ENCODE measurements at regions not wholly inside any gene's neighbourhood (a gene's known extent, or its start where the extent isn't known, plus 50 kb on each side); places are given as distances from the start of the nearest gene placed in this dataset.

GRCh38 chr2:198375083-198375410 is 570.7 kb downstream of the PLCL1 start:
- Mint-ChIP-seq H3K27me3 (peaks cover 18 to 38% of the 10 kb centered on the region in 2 donors), H3K4me1 (ENCODE audit: low read depth in 2 of 2) (peaks cover 6 to 11% of the 10 kb centered on the region in 2 donors), H3K27ac (no peak overlapping the region), H3K9me3 (no peaks in the 10 kb centered on the region), H3K36me3 (ENCODE audit: insufficient read depth) (no peaks in the 10 kb centered on the region), H3K4me3 (no peak overlapping the region)
- DNase-seq (no peak), ATAC-seq (replicated peaks) (no peak)

DNA sequence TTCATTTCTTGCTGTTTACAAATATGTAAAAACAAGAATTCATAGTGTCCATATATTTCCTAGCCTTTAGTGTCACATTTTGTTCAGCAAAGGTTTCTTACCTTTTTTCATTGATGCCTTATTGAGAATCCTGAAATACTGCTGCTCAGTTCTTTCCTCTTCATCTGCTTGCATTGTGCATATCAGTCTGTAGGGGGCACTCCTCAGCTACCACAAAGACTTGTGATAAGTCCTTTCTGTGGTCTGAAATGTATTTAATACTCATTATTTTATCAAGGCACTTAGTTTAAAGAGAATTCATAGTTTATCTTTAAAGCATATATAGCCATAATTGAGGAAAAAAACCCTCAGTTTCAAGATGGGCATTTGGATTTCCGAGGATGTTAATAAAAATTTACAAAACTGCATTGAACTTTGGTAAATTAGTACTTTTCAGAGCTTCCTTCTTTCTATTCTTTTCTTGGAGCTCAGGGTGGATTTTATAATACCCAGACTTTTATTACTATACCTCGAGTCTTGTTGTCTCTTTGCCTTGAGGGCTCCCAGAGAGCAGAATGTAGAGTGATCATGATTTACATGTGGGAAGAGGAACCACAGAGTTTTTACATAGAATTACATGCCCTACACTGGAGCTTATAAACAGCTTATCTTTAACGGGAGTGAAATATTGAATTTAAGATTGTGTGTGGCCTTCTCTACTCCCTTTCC is 570.1 kb downstream of the PLCL1 start:
- Mint-ChIP-seq H3K36me3 (ENCODE audit: insufficient read depth) (no peaks in the 10 kb centered on the region), H3K27me3 (peaks cover 18 to 38% of the 10 kb centered on the region in 2 donors), H3K4me3 (no peak overlapping the region), H3K4me1 (ENCODE audit: low read depth in 2 of 2) (peaks cover 6 to 11% of the 10 kb centered on the region in 2 donors), H3K27ac (no peak overlapping the region), H3K9me3 (no peaks in the 10 kb centered on the region)
- ATAC-seq (replicated peaks) (no peak), DNase-seq (no peak)

GRCh38 chr2:198371921-198372543 is 567.6 kb downstream of the PLCL1 start:
- ATAC-seq (replicated peaks) (peak; percentile 37), DNase-seq (no peak)
- peak overlapping the region; percentile 31 to 65 for H3K4me3 Mint-ChIP-seq
- H3K36me3 Mint-ChIP-seq (ENCODE audit: insufficient read depth) = no peaks in the 10 kb centered on the region
- peaks cover 15 to 33% of the 10 kb centered on the region in 2 donors for H3K27me3 Mint-ChIP-seq
- H3K27ac Mint-ChIP-seq = no peak overlapping the region
- H3K9me3 Mint-ChIP-seq = no peaks in the 10 kb centered on the region
- H3K4me1 Mint-ChIP-seq (ENCODE audit: low read depth in 2 of 2) = peaks cover 6 to 11% of the 10 kb centered on the region in 2 donors

DNA sequence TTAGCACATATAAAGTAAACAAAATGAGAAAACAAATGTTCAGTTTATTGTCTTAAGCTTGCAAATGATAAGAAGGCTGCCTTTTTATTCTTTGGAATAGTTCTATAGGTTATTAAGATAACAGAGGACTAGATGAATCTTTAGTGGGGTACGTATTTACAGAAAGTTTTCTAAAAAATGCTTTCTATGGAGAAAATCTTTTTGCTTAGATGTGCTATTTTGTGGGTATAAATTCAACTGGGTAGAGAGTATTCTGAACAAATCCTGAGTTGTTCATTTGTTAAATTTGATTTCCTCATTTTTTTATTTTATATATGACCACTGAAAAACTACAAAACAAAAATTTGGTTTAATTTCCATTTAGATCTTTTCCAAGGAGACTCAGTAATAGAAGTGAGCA is 566.9 kb downstream of the PLCL1 start:
- Mint-ChIP-seq H3K9me3 (no peaks in the 10 kb centered on the region), H3K4me3 (peak overlapping the region; percentile 31 to 65), H3K4me1 (ENCODE audit: low read depth in 2 of 2) (peaks cover 6 to 11% of the 10 kb centered on the region in 2 donors), H3K36me3 (ENCODE audit: insufficient read depth) (no peaks in the 10 kb centered on the region), H3K27ac (no peak overlapping the region), H3K27me3 (peaks cover 11 to 26% of the 10 kb centered on the region in 2 donors)
- DNase-seq (no peak), ATAC-seq (replicated peaks) (no peak)

DNA sequence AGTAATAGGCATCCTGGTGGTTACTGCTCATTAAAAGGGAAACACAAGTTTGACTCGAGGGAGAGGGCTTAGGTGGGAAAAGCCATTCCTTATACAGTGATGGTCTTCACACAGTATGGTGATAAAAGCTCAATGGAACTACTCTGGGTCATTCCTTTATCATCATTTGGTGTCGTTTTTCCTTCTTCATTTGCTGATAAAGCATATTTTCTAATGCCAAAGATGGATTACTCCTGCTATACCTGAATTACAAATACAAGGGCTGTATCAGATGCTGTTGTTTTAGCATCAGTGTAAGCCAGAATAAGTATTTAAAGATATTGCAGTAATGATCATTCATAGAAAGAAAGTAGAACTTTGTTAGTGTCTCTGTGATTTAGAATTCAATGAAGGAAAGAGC is 563.7 kb downstream of the PLCL1 start:
- peaks cover 10 to 26% of the 10 kb centered on the region in 2 donors for H3K27me3 Mint-ChIP-seq
- peaks cover 6 to 11% of the 10 kb centered on the region in 2 donors for H3K4me1 Mint-ChIP-seq (ENCODE audit: low read depth in 2 of 2)
- no peak overlapping the region for H3K4me3 Mint-ChIP-seq
- H3K27ac Mint-ChIP-seq = no peak overlapping the region
- no peak for DNase-seq
- no peaks in the 10 kb centered on the region for H3K36me3 Mint-ChIP-seq (ENCODE audit: insufficient read depth)
- ATAC-seq (replicated peaks) = no peak
- no peaks in the 10 kb centered on the region for H3K9me3 Mint-ChIP-seq

- Mint-ChIP-seq H3K9me3 (no peaks in the 10 kb centered on the region), H3K27me3 (peaks cover 12 to 42% of the 10 kb centered on the region in 2 donors), H3K4me1 (ENCODE audit: low read depth in 2 of 2) (no peaks in the 10 kb centered on the region), H3K27ac (no peak overlapping the region), H3K36me3 (ENCODE audit: insufficient read depth) (no peaks in the 10 kb centered on the region), H3K4me3 (no peak overlapping the region)
- DNase-seq = no peak
- ATAC-seq (replicated peaks) = no peak
These were observed 558.3 kb downstream of the PLCL1 start for GRCh38 chr2:198362740-198363139.

GRCh38 chr2:198359308-198359707 is 554.9 kb downstream of the PLCL1 start:
- Mint-ChIP-seq H3K4me3 (no peak overlapping the region), H3K4me1 (ENCODE audit: low read depth in 2 of 2) (no peaks in the 10 kb centered on the region), H3K36me3 (ENCODE audit: insufficient read depth) (no peaks in the 10 kb centered on the region), H3K27ac (no peak overlapping the region), H3K27me3 (peaks cover 17 to 32% of the 10 kb centered on the region in 2 donors), H3K9me3 (no peaks in the 10 kb centered on the region)
- DNase-seq (no peak), ATAC-seq (replicated peaks) (no peak)

DNA sequence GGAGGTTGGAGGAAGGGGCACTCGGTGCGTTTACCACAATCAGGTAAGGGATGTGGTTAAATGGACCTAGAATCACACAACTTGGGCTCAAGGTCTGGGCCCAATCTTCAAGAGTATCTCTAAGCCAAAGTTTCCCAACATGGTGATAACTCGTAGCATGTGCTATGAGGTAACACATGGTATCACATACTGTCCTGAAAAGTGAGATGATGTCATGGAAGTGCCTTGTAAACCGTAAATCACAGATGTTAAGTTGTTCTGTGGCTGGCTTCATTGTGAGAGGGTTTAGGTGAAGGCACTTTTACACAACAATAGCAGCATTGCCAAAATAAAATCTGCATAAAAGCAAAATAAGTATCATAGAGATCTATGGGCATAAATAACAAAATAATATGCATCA is 551.8 kb downstream of the PLCL1 start:
- no peaks in the 10 kb centered on the region for H3K9me3 Mint-ChIP-seq
- H3K4me1 Mint-ChIP-seq (ENCODE audit: low read depth in 2 of 2) = no peaks in the 10 kb centered on the region
- H3K27ac Mint-ChIP-seq = no peak overlapping the region
- DNase-seq (no peak), ATAC-seq (replicated peaks) (no peak)
- peaks cover 27 to 34% of the 10 kb centered on the region in 2 donors for H3K27me3 Mint-ChIP-seq
- no peak overlapping the region for H3K4me3 Mint-ChIP-seq
- no peaks in the 10 kb centered on the region for H3K36me3 Mint-ChIP-seq (ENCODE audit: insufficient read depth)

DNA sequence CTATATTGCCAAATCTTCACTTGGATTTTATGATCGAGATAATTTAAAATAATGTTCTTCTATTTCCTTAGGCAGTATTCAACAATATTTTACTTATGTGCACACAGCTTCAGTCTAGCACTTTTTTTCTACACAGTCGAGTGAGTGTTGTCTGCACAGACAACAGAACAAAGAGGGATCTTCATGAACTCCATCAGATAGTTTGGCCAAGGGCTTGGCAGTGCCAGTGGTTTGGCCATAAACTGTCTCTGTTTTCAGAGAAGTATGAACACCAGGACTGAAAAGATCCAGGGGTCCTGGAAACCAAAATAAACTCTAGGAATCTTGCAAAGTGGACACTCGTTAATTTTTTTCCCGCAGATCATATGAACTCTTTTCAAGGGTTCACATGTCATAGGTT is 547.3 kb downstream of the PLCL1 start:
- H3K9me3 Mint-ChIP-seq = no peaks in the 10 kb centered on the region
- no peaks in the 10 kb centered on the region for H3K4me1 Mint-ChIP-seq (ENCODE audit: low read depth in 2 of 2)
- peaks cover 10 to 21% of the 10 kb centered on the region in 2 donors for H3K27me3 Mint-ChIP-seq
- H3K36me3 Mint-ChIP-seq (ENCODE audit: insufficient read depth) = no peaks in the 10 kb centered on the region
- ATAC-seq (replicated peaks) (no peak), DNase-seq (no peak)
- no peak overlapping the region for H3K27ac Mint-ChIP-seq
- no peak overlapping the region for H3K4me3 Mint-ChIP-seq

DNA sequence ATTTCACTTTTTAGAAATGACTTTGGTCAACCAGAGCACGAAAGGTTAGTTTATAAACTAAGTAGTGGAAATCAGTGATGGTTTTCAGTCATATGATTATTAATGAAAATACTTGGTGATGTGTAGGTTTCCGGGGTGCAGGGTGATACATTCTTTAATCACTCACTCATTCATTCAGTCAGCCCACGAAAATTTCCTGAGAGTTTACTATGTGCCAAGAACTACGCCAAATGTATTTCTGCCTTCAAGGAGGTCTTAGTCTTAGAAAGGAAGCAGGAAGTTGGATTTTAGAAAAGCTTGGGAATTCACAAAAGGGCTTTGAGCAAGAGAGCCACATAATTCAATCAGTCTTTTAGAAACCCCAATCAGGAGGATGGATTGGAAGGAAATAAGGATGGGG is 543.6 kb downstream of the PLCL1 start:
- ATAC-seq (replicated peaks) (no peak), DNase-seq (no peak)
- H3K27ac Mint-ChIP-seq = no peak overlapping the region
- no peak overlapping the region for H3K4me3 Mint-ChIP-seq
- no peaks in the 10 kb centered on the region for H3K36me3 Mint-ChIP-seq (ENCODE audit: insufficient read depth)
- no peaks in the 10 kb centered on the region for H3K9me3 Mint-ChIP-seq
- no peaks in the 10 kb centered on the region for H3K4me1 Mint-ChIP-seq (ENCODE audit: low read depth in 2 of 2)
- peaks cover 20 to 32% of the 10 kb centered on the region in 2 donors for H3K27me3 Mint-ChIP-seq

- DNase-seq = no peak
- H3K4me3 Mint-ChIP-seq = no peak overlapping the region
- H3K27ac Mint-ChIP-seq = no peak overlapping the region
- peaks cover 19 to 30% of the 10 kb centered on the region in 2 donors for H3K27me3 Mint-ChIP-seq
- H3K9me3 Mint-ChIP-seq = no peaks in the 10 kb centered on the region
- no peaks in the 10 kb centered on the region for H3K4me1 Mint-ChIP-seq (ENCODE audit: low read depth in 2 of 2)
- no peaks in the 10 kb centered on the region for H3K36me3 Mint-ChIP-seq (ENCODE audit: insufficient read depth)
- no peak for ATAC-seq (replicated peaks)
These were observed 543.0 kb downstream of the PLCL1 start for GRCh38 chr2:198347349-198347748.

DNA sequence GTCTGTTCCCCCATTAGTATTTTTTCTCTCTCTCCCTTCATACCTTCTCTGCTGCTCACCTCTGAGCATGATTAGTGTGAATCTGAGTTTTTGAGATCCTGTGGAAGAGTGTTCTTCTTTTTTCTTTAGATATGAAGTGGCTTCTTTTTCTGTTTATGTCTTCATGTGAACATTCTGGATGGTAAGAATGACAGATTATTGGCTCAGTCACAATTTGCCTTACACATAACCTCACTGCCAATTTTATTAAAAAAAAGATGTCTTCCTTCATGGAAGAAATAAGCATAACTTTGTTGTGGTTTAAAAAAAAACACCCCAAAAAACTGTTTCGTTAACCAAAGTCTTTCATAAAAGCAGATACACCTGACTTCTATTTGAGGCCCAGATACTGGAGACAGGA is 539.1 kb downstream of the PLCL1 start:
- no peaks in the 10 kb centered on the region for H3K9me3 Mint-ChIP-seq
- H3K4me1 Mint-ChIP-seq (ENCODE audit: low read depth in 2 of 2) = no peaks in the 10 kb centered on the region
- no peak overlapping the region for H3K27ac Mint-ChIP-seq
- DNase-seq = no peak
- no peaks in the 10 kb centered on the region for H3K36me3 Mint-ChIP-seq (ENCODE audit: insufficient read depth)
- H3K27me3 Mint-ChIP-seq = peaks cover 18 to 32% of the 10 kb centered on the region in 2 donors
- no peak overlapping the region for H3K4me3 Mint-ChIP-seq
- ATAC-seq (replicated peaks) = no peak

GRCh38 chr2:198340846-198341245 is 536.5 kb downstream of the PLCL1 start:
- Mint-ChIP-seq H3K27ac (no peak overlapping the region), H3K27me3 (peaks cover 33 to 34% of the 10 kb centered on the region in 2 donors), H3K4me3 (no peak overlapping the region), H3K9me3 (no peaks in the 10 kb centered on the region), H3K4me1 (ENCODE audit: low read depth in 2 of 2) (no peaks in the 10 kb centered on the region), H3K36me3 (ENCODE audit: insufficient read depth) (no peaks in the 10 kb centered on the region)
- ATAC-seq (replicated peaks) = no peak
- no peak for DNase-seq

DNA sequence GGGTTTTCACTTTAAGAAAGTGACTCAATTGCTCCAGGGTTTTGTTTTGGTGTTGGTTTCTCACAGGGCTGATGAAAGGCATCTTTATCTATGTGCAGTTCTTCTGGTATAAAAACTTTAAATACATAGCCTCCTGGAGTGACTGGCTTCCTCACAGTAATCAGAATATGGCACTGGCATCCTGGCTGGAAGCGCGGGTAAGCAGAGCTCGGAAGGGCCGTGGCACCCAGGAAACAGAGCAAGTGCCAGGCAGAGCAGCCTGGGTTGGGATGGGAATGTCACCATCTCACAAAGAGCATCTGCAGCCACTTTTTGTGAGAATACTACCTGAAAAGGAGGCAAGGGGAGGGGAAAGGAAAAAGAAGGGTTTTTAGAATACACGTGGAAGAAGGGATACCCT is 534.7 kb downstream of the PLCL1 start:
- no peaks in the 10 kb centered on the region for H3K9me3 Mint-ChIP-seq
- no peak overlapping the region for H3K4me3 Mint-ChIP-seq
- ATAC-seq (replicated peaks) = no peak
- DNase-seq = no peak
- H3K27me3 Mint-ChIP-seq = peaks cover 23% of the 10 kb centered on the region in 2 donors
- H3K4me1 Mint-ChIP-seq (ENCODE audit: low read depth in 2 of 2) = no peaks in the 10 kb centered on the region
- H3K36me3 Mint-ChIP-seq (ENCODE audit: insufficient read depth) = no peaks in the 10 kb centered on the region
- no peak overlapping the region for H3K27ac Mint-ChIP-seq
